K562 (cell line): ENCODE measurements at regions not wholly inside any gene's neighbourhood (a gene's known extent, or its start where the extent isn't known, plus 50 kb on each side); places are given as distances from the start of the nearest gene placed in this dataset.

Experiments
- ATAC-seq: fragments of 200-7000 bp; cut with Tn5 transposase; 3 replicates; pipeline ENCODE4 v1.9.1; 2020; ENCODE audit warnings: moderate library complexity
- BruUV-seq: library from RNA; stranded (reverse); fragments of 400-500 nt; replicated peaks from 2 replicates; lab custom pipeline; 2021; lab: Mats Ljungman, UMichigan
- CTCF ChIA-PET: fragments of 300-600 bp; formaldehyde crosslinking; extraction: SDS; loops from one replicate; lab custom pipeline; 2021; ENCODE audit warnings: low intra/inter-chr PET ratio; lab: Yijun Ruan, JAX
- POLR2A ChIA-PET: fragments of 300-600, 350-650 bp; sonication (Branson Sonifier 250); formaldehyde crosslinking; extraction: SDS; loops from one replicate; lab custom pipeline; 2021; ENCODE audit warnings: antibody characterized with exemption, inconsistent platforms; lab: Yijun Ruan, JAX
- DNase-seq, 4 experiments: peaks; one replicate each; pipeline versions ENCODE4 v3.0.0 to v3.0.0-alpha.2; 2011 to 2018; ENCODE audit warnings: low spot score in 3 of 4, mixed read lengths in 3 of 4; ENCODE audit errors: extremely low read depth in 1 of 4
- FAIRE-seq: peaks from 2 replicates; lab custom pipeline; 2011; peaks lifted over from hg19 to GRCh38; lab: Jason Lieb, UNC
- H2AFZ ChIP-seq: 2 replicates; pipeline ENCODE4 v1.6.0; 2011; ENCODE audit warnings: low read depth, low read length, control low read depth, inconsistent platforms
- H3K27ac ChIP-seq: fragments of 200-600 bp; 3 replicates; pipeline ENCODE4 v1.8.0; 2011; ENCODE audit warnings: low read depth, mild to moderate bottlenecking, control low read depth, inconsistent platforms, low read length, moderate library complexity, mixed read lengths; ENCODE audit errors: extremely low read depth
- H3K27me3 ChIP-seq, 2 experiments: fragments of 300-600 bp in 1 of 2; 2 replicates in 1 of 2; 3 replicates in 1 of 2; pipeline versions ENCODE4 v1.6.0 to v1.8.0; 2011; ENCODE audit warnings: inconsistent platforms in 2 of 2, low read length in 2 of 2, mild to moderate bottlenecking in 1 of 2, mixed read lengths in 1 of 2, moderate library complexity in 1 of 2; ENCODE audit not compliant: control insufficient read depth in 2 of 2, insufficient read depth in 2 of 2
- H3K36me3 ChIP-seq: fragments of 300-600 bp; 3 replicates; pipeline ENCODE4 v1.8.0; 2011; ENCODE audit warnings: mild to moderate bottlenecking, low read length, inconsistent platforms; ENCODE audit not compliant: control insufficient read depth, insufficient read depth
- H3K4me1 ChIP-seq, 2 experiments: fragments of 200-600 bp in 1 of 2; replicated peaks in 1 of 2; 2 replicates in 1 of 2; 3 replicates in 1 of 2; pipeline versions ENCODE4 v1.5.1 to v1.8.0; 2011; ENCODE audit warnings: inconsistent platforms in 2 of 2, low read length in 2 of 2, mild to moderate bottlenecking in 1 of 2, mixed read lengths in 1 of 2, moderate library complexity in 1 of 2; ENCODE audit not compliant: control insufficient read depth in 2 of 2, insufficient read depth in 2 of 2
- H3K4me2 ChIP-seq: 2 replicates; pipeline ENCODE4 v1.6.1; 2011; ENCODE audit warnings: low read length, control low read depth, inconsistent platforms, mixed read lengths; ENCODE audit not compliant: insufficient read depth
- H3K4me3 ChIP-seq: fragments of 200-600 bp; sonication (generic), shearing (Covaris generic); 2 replicates; pipeline ENCODE4 v1.5.1; 2016; ENCODE audit warnings: control low read depth, inconsistent platforms
- H3K79me2 ChIP-seq: fragments of 200-600 bp; 3 replicates; pipeline ENCODE4 v1.8.0; 2011; ENCODE audit warnings: low read length, inconsistent platforms; ENCODE audit not compliant: control insufficient read depth, insufficient read depth
- H3K9ac ChIP-seq, 2 experiments: 2 replicates each; pipeline versions ENCODE4 v1.6.0 to v1.6.1; 2011; ENCODE audit warnings: low read depth in 2 of 2, low read length in 2 of 2, control low read depth in 1 of 2, inconsistent platforms in 1 of 2, mild to moderate bottlenecking in 1 of 2, mixed read lengths in 1 of 2; ENCODE audit not compliant: insufficient read depth in 1 of 2
- H3K9me1 ChIP-seq: one replicate; pipeline ENCODE4 v1.6.0; 2011; ENCODE audit warnings: inconsistent platforms, mild to moderate bottlenecking, low read length, moderate library complexity; ENCODE audit not compliant: control insufficient read depth, insufficient read depth
- H3K9me3 ChIP-seq: replicated peaks from 2 replicates; pipeline ENCODE4 v1.5.1; 2011; ENCODE audit warnings: low read depth, low read length, inconsistent platforms; ENCODE audit not compliant: control insufficient read depth, insufficient read depth
- H4K20me1 ChIP-seq: replicated peaks from 2 replicates; pipeline ENCODE4 v1.6.1; 2011; ENCODE audit warnings: low read length, inconsistent platforms, mixed read lengths; ENCODE audit not compliant: control insufficient read depth, insufficient read depth
- ETS2 ChIP-seq: IDR thresholded peaks from 2 replicates; pipeline ENCODE4 v1.6.1; 2016; ENCODE audit warnings: borderline replicate concordance, missing genetic modification characterization, mild to moderate bottlenecking, moderate library complexity, missing compliant biosample characterization; ENCODE audit not compliant: poor library complexity, severe bottlenecking
- KAT7 ChIP-seq: sonication (generic); formaldehyde crosslinking; IDR thresholded peaks from 2 replicates; pipeline ENCODE4 v1.8.0; 2022; ENCODE audit warnings: missing genetic modification reagents, mild to moderate bottlenecking, borderline replicate concordance
- KLF13 ChIP-seq: fragments of 450-650 bp; IDR thresholded peaks from 2 replicates; pipeline ENCODE4 v1.6.1; 2016; ENCODE audit warnings: missing genetic modification characterization, low read depth, mild to moderate bottlenecking, missing compliant biosample characterization, moderate library complexity, borderline replicate concordance
- PHTF2 ChIP-seq: fragments of 250-450 bp; sonication (Bioruptor Pico); IDR thresholded peaks from 2 replicates; pipeline ENCODE4 v1.5.0; 2021; ENCODE audit warnings: mild to moderate bottlenecking
- SMARCE1 ChIP-seq: fragments of 450-650 bp; IDR thresholded peaks from 2 replicates; pipeline ENCODE4 v1.7.1; 2016; ENCODE audit warnings: mild to moderate bottlenecking
- TEAD1 ChIP-seq, 2 experiments: fragments of 450-650 bp in 1 of 2; sonication (generic) in 1 of 2; formaldehyde crosslinking; IDR thresholded peaks; 2 replicates each; pipeline versions ENCODE4 v1.4.0 to v1.8.0; 2020 to 2022; ENCODE audit warnings: mild to moderate bottlenecking in 2 of 2, missing genetic modification reagents in 1 of 2
- ZNF311 ChIP-seq: fragments of 250-450 bp; sonication (Bioruptor Pico); IDR thresholded peaks from 2 replicates; pipeline ENCODE4 v1.4.0; 2020; ENCODE audit warnings: mild to moderate bottlenecking, moderate library complexity
- ZNF589 ChIP-seq: fragments of 200-800 bp; sonication (Bioruptor generic); IDR thresholded peaks from 2 replicates; pipeline ENCODE4 v1.6.1; 2016; ENCODE audit warnings: low read depth, missing genetic modification characterization, missing compliant biosample characterization
- in situ Hi-C: fragments of 300-500 bp; cut with MboI; formaldehyde crosslinking; loops from 4 replicates; pipeline ENCODE4 v1.15.0; 2018; ENCODE audit warnings: inconsistent platforms, mixed read lengths
- intact Hi-C: fragments of 100-400 bp; cut with micrococcal nuclease; formaldehyde crosslinking; loops from 2 replicates; pipeline ENCODE4 v1.14.2; 2022
- TF ChIP-seq, protein P1 (sequence below): fragments of 200-800 bp; sonication (Bioruptor generic); IDR thresholded peaks from 2 replicates; pipeline ENCODE4 v1.6.1; 2016; ENCODE audit warnings: missing genetic modification characterization, missing compliant biosample characterization
- TF ChIP-seq, protein P2 (sequence below): fragments of 250-450 bp; sonication (Bioruptor Pico); IDR thresholded peaks from 2 replicates; pipeline ENCODE4 v1.4.0; 2020; ENCODE audit warnings: mild to moderate bottlenecking, moderate library complexity
- TF ChIP-seq, protein P3 (sequence below): fragments of 450-650 bp; formaldehyde crosslinking; IDR thresholded peaks from 2 replicates; pipeline ENCODE4 v1.4.0; 2020; ENCODE audit warnings: mild to moderate bottlenecking, moderate library complexity
- TF ChIP-seq, protein P4 (sequence below): sonication (generic); formaldehyde crosslinking; IDR thresholded peaks from 2 replicates; pipeline ENCODE4 v1.8.1; 2022; ENCODE audit warnings: missing genetic modification reagents

DNA sequence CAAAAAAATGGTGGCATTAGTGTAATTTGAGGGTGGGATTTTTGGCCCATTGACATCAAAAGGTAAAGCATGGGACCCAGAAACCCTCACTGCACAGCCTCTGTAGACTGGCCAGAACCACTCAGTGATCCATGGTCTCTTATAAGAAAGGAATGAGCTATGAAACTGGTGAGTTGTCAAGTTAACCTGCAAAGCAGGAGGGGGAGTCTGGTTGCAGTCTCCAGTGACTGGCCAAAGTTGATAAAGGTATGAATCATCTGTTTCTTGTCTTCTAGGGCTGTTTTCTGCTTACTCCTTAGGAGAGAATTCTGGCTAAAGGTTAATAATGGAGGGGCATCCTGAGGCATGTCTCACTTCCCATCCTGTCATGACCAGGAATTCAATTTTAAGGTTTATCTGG, 325.2 kb downstream of the TLR4 start:
- H3K27ac ChIP-seq = no peak overlapping the region
- in situ Hi-C loops = no loop called here
- intact Hi-C loops = no loop called here
- no peaks in the 10 kb centered on the region for H3K27me3 ChIP-seq
- no peak overlapping the region for H3K4me3 ChIP-seq
- H3K9me1 ChIP-seq = no peaks in the 10 kb centered on the region
- H3K4me1 ChIP-seq = no peaks in the 10 kb centered on the region
- H4K20me1 ChIP-seq = no peaks in the 10 kb centered on the region
- no peak overlapping the region for H3K9ac ChIP-seq
- no peak overlapping the region for H3K4me2 ChIP-seq
- no peak overlapping the region for H2AFZ ChIP-seq
- CTCF ChIA-PET = no interaction called here
- POLR2A ChIA-PET = no interaction called here
- DNase-seq = no peak
- FAIRE-seq = no peak
- H3K79me2 ChIP-seq = no peaks in the 10 kb centered on the region
- BruUV-seq = no TSS peak
- no peaks in the 10 kb centered on the region for H3K9me3 ChIP-seq
- H3K36me3 ChIP-seq = no peaks in the 10 kb centered on the region
- ATAC-seq = no peak
- TF ChIP-seq ZNF589 = no peak
- TF ChIP-seq KAT7 (CRISPR knock-in tag) = no peak
- TF ChIP-seq, protein P1, sequence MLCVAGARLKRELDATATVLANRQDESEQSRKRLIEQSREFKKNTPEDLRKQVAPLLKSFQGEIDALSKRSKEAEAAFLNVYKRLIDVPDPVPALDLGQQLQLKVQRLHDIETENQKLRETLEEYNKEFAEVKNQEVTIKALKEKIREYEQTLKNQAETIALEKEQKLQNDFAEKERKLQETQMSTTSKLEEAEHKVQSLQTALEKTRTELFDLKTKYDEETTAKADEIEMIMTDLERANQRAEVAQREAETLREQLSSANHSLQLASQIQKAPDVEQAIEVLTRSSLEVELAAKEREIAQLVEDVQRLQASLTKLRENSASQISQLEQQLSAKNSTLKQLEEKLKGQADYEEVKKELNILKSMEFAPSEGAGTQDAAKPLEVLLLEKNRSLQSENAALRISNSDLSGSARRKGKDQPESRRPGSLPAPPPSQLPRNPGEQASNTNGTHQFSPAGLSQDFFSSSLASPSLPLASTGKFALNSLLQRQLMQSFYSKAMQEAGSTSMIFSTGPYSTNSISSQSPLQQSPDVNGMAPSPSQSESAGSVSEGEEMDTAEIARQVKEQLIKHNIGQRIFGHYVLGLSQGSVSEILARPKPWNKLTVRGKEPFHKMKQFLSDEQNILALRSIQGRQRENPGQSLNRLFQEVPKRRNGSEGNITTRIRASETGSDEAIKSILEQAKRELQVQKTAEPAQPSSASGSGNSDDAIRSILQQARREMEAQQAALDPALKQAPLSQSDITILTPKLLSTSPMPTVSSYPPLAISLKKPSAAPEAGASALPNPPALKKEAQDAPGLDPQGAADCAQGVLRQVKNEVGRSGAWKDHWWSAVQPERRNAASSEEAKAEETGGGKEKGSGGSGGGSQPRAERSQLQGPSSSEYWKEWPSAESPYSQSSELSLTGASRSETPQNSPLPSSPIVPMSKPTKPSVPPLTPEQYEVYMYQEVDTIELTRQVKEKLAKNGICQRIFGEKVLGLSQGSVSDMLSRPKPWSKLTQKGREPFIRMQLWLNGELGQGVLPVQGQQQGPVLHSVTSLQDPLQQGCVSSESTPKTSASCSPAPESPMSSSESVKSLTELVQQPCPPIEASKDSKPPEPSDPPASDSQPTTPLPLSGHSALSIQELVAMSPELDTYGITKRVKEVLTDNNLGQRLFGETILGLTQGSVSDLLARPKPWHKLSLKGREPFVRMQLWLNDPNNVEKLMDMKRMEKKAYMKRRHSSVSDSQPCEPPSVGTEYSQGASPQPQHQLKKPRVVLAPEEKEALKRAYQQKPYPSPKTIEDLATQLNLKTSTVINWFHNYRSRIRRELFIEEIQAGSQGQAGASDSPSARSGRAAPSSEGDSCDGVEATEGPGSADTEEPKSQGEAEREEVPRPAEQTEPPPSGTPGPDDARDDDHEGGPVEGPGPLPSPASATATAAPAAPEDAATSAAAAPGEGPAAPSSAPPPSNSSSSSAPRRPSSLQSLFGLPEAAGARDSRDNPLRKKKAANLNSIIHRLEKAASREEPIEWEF = no peak
- TF ChIP-seq, protein P2, sequence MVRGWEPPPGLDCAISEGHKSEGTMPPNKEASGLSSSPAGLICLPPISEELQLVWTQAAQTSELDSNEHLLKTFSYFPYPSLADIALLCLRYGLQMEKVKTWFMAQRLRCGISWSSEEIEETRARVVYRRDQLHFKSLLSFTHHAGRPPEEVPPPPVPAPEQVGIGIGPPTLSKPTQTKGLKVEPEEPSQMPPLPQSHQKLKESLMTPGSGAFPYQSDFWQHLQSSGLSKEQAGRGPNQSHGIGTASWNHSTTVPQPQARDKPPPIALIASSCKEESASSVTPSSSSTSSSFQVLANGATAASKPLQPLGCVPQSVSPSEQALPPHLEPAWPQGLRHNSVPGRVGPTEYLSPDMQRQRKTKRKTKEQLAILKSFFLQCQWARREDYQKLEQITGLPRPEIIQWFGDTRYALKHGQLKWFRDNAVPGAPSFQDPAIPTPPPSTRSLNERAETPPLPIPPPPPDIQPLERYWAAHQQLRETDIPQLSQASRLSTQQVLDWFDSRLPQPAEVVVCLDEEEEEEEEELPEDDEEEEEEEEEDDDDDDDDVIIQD (CRISPR knock-in tag) = no peak
- TF ChIP-seq, protein P3, sequence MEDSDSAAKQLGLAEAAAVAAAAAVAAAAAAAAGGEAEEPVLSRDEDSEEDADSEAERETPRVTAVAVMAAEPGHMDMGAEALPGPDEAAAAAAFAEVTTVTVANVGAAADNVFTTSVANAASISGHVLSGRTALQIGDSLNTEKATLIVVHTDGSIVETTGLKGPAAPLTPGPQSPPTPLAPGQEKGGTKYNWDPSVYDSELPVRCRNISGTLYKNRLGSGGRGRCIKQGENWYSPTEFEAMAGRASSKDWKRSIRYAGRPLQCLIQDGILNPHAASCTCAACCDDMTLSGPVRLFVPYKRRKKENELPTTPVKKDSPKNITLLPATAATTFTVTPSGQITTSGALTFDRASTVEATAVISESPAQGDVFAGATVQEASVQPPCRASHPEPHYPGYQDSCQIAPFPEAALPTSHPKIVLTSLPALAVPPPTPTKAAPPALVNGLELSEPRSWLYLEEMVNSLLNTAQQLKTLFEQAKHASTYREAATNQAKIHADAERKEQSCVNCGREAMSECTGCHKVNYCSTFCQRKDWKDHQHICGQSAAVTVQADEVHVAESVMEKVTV (CRISPR knock-in tag) = no peak
- no peak for TF ChIP-seq KLF13 (tag)
- no peak for TF ChIP-seq ETS2 (tag)
- TF ChIP-seq TEAD1 (CRISPR knock-in tag; IDR thresholded peaks at IDR 0.05) = no peak
- TF ChIP-seq PHTF2 (CRISPR knock-in tag) = no peak
- TF ChIP-seq ZNF311 = no peak
- TF ChIP-seq SMARCE1 = no peak
- TF ChIP-seq, protein P4, sequence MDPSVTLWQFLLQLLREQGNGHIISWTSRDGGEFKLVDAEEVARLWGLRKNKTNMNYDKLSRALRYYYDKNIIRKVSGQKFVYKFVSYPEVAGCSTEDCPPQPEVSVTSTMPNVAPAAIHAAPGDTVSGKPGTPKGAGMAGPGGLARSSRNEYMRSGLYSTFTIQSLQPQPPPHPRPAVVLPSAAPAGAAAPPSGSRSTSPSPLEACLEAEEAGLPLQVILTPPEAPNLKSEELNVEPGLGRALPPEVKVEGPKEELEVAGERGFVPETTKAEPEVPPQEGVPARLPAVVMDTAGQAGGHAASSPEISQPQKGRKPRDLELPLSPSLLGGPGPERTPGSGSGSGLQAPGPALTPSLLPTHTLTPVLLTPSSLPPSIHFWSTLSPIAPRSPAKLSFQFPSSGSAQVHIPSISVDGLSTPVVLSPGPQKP (CRISPR knock-in tag) = no peak
